Activated CD4-positive, alpha-beta T cell treated with anti-CD3 and anti-CD28 coated beads for 4 hours (primary cell): ENCODE measurements at regions not wholly inside any gene's neighbourhood (a gene's known extent, or its start where the extent isn't known, plus 50 kb on each side); places are given as distances from the start of the nearest gene placed in this dataset.
"Not testable (repeated sequence)": the region's sequence is repeated elsewhere in the genome, so short reads cannot be mapped to it uniquely, and the experiment has no call there.

Experiments
- DNase-seq, 2 donors: peaks; one replicate each; pipeline ENCODE4 v3.0.0-alpha.2; 2020

DNA sequence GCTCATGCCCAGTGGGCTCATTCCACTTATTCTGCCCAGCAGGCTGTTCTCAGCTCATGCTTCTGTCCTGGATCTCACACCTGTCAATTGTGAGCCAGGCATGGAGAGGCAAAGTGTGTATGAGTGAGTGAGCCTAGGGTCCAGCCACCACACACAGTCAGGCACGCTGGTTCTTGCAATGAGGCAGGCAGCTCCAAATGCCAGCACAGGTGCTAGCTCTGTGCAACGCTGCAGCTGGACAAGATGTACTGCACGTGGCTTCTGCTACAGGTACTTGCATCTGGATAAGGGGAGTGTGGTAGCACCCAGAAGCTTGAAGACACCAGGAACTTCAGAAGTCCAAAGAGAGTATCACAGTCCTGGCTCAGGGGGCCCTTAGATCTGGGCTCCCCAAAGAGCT is 1249.4 kb upstream of the IGFBP7 start:
- DNase-seq = no peak

DNA sequence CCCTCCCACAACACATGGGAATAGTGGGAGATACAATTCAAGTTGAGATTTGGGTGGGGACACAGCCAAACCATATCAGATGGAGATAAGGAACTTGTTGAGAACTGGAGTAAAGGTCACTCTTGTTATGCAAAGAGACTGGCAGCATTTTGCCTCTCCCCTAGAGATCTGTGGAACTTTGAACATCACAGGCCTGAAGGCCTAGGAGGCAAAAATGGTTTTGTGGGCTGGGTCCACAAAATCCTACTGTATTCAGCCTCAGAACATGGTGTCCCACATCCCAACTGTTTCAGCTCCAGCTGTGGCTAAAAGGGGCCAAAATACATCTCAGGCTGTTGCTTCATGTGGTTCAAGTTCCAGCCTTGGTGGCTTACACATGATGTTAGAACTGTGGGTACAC is 1247.8 kb upstream of the IGFBP7 start:
- no peak for DNase-seq

DNA sequence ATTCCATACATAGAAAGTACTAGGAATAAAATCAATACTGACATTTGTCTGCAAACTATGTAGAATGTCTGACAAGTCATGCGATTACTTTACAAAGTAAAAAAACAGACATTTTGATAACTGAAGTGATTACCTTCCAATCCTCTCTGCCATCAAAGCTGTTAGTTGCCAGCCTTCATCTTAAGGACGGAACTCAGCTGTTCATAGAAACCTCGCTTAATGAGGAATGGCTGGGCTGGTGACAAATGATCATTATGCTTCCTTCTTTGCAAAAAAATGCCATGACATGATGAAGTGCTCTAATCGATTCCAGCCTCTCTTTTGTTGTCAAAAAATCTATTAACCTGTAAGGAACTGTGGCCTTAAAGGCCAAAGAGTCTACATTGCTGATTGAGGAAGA is 1214.9 kb upstream of the IGFBP7 start:
- DNase-seq = no peak

DNA sequence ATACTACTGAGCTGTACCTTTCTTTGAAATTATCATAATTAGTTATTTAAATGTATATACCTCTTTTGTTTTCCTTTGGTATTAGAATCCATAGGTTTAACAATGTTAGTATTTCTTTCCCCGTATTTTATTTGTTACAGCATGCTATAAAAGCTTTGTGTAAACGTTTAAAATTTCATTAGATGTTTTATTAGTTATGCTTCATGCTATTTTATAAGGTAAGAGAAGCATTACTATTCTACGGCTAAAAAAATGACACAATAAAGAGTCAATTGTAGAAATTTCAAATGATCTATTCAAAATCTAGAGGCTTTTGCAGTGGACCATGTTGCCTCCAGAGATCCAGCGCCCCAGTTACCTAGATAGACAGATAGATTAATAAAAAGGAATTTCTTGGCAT is 1203.3 kb upstream of the IGFBP7 start:
- no peak for DNase-seq

DNA sequence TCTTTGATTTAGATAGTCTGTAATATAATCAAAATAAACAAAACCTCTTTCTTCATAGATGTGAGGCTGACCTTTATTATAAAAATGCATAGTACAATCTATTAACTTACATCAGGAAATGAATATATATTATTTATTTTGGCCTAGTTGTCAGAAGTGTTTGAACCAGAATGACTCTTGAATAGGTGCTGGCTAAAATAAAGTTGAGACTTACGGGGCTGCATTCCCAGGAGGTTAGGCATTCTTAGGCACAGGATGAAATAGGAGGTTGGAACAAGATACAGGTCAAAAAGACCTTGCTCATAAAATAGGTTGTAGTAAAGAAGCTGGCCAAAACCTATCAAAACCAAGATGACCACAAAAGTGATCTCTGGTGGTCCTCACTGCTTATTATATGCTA is 1193.3 kb upstream of the IGFBP7 start:
- DNase-seq = no peak

DNA sequence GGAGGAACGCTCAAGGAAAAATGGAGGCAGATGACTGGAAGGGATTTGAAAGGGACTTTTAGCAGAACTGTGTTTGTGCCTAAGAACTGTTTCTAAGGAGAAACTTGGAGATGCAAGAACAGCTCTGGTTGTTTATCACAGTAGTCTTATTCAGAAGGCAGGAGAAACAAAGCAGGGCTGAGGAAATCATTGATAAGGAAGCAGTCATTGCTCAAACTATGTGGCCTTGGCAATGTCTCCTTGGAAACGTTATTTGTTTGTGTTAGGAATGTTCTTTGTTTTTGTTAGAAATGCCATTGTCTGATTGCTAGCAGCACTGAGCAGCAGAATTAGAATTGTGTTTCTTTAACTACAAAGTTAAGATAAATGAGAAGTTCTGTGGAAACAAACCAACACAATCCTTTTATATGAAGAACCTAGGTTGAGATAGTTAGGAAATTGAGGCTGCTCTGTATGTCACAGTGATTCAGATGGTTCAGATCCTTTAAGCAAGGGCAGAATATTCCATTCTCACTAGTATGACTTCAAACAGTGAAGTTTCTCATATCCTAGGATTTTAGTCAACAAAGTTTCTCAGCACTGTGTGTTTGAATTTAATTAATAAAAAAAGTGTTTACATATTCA is 1191.3 kb upstream of the IGFBP7 start:
- DNase-seq = no peak

DNA sequence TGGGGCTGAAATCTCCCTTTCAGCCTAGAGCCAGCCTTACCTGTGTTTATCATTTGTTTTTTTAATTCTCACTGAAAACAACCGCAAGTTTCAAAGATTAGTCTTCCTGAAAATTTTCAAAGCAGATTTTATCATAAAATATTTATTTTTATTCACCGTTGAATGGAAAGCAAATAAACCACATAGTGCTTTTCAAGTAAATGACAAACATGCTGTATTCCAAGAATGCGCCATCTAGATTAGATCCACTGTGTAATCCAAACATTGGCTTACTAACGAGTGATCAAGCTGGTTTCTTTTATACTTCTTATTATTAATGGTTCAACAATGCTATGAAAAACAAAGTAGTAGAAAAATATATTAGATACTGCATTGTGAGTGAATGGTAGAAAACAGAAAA is 1176.2 kb upstream of the IGFBP7 start:
- DNase-seq = no peak

DNA sequence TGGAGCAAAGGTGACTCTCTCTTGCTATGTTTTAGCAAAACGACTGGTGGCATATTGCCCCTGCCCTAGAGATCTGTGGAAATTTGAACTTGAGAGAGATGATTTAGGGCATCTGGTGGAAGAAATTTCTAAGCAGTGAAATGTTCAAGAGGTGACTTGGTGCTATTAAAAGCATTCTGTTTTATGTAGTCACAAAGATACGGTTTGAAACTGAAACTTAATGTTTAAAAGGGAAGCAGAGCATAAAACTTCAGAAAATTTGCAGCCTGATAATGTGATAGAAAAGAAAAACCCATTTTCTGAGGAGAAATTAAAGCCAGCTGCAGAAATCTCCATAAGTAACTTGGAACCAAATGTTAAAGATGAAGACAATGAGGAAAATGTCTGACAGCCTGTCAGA is 1170.7 kb upstream of the IGFBP7 start:
- DNase-seq = not testable (repeated sequence)

DNA sequence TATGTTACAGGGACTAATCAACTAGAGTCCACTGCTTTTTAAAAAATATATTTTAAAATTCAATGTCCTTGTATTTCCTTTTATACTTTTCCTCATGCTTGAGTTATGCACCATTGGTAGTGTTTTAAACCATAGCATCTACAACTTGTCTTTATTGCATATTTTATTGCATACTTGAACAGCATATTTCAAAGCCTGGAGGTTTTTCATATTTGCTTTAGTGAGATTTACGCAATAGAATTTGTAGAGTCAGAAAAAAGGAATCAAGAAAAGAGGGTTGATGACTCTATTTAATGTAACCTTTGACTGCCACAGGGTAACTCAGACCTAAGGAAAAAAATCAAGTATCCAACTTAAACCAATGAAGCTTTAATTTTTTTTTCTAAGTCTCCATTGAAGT is 1165.7 kb upstream of the IGFBP7 start:
- no peak for DNase-seq

DNA sequence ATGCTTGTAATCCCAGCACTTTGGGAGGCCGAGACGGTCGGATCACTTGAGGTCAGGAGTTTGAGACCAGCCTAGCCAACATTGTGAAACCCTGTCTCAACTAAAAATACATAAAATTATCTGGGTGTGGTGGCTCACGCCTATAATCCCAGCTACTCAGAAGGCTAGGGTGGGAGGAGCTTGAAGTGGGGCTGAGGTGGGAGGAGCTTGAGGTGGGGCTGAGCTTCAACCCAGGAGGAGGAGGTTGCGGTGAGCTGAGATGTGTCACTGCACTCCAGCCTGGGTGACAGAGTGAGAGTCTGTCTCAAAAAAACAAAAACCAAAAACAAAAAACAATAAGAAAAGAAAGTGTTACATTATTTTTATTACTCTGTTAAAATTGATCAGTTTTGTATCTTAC is 1164.4 kb upstream of the IGFBP7 start:
- DNase-seq = no peak

DNA sequence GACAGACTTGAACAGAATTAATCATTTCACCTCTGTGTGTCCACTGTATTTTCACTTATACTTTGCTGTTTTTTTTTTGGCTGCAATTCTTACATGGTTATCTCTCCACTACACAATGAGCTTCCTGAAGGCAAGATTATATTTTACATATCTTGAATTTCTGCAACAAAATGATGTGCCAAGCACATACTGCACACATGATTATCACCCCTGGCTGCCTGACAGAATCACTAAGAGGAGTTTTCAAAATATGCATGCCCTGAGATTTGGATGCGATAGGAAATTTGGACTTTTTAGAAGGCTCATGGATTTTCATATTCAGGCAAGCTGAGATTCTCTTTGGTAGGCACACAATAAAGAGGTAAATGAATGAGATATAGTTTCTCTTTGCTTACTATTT is 1162.1 kb upstream of the IGFBP7 start:
- no peak for DNase-seq

DNA sequence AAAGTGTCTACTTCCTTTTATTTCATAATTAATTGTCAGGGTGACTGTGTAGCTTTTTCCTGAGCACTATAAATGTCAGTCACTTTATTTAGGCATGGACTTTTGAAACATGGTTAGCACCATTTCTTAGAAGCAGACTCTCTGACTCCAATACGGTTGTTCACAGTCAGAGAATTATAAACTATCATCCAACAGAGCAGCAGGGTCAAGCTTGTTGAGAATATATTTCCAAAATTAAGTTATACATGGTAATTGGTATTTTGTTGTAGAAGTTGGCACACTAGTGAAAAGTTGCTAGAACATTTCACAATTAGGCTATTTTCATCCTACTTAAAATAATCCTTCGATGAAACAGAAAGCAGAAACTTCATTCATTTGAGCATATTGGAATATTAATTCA is 1155.5 kb upstream of the IGFBP7 start:
- no peak for DNase-seq

DNA sequence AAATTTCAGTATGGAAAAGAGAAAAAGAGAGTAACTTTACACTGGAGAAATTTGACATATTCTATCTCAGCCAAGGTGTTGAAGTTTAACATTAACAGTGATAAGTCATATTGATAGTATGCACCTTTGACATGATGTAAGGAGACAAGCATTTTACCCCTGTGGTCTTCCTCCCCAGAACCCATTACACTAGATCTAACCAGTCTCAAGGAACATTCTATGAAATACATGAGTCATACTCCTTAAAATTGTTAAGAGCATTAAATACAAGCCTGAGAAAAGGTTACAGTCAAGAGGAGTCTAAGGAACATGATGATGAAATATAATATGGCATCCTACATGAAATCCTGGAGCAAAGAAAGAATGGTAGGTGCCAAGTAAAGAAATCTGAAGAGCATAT is 1151.3 kb upstream of the IGFBP7 start:
- DNase-seq = no peak

DNA sequence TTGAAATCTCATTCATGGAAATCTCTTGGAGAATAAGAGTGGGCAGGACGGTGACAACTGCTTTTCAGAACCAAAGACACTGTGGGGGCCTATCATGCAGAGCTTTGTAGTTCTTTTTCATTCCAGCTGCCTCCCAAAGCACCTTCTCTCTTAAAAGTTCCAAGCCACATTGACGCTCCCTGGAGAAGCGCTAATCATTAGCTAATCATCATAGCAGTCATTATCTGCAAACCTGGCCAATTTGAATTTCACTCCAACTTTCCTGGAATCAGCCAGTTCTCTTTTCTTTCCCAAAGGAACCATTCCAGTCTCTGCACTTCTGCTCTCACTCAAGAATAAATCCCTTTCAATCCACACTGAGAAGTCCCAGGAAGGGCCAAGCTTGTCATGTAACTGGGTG is 1144.1 kb upstream of the IGFBP7 start:
- DNase-seq = no peak

DNA sequence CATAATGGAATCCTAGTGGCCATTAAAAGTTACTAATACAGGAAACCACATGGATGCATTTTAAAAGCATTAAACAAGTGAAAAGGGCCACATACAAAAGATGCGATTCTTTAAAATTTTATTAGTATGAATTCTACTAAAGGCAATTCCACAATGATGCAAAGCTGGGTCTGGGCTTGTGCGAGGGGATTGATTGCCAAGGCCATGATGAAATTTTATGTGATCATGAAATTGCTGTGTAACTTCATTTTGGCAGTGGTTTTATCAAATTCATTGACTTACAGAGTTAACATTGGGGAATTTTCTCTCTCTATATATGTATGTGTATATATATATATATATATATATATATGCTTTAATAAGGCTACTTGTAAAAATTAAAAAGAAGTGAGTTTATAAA is 1142.5 kb upstream of the IGFBP7 start:
- no peak for DNase-seq

DNA sequence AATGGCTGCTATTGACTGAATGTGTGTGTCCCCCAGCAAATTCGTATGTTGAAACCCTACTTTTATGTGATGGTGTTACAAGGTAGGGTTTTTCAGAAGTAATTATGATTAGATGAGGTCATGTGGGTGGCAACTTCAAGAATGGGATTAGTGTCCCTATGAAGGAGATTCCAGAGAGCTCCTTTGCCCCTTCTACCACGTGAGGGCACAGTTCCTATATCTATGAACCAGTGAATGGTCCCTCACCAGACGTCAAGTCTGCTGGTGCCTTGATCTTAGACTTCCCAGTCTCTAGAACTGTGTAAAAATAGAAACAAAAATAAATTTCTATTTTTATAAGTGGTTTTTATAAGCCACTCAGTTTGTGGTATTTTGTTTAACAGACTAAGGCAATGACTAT is 1137.6 kb upstream of the IGFBP7 start:
- no peak for DNase-seq

DNA sequence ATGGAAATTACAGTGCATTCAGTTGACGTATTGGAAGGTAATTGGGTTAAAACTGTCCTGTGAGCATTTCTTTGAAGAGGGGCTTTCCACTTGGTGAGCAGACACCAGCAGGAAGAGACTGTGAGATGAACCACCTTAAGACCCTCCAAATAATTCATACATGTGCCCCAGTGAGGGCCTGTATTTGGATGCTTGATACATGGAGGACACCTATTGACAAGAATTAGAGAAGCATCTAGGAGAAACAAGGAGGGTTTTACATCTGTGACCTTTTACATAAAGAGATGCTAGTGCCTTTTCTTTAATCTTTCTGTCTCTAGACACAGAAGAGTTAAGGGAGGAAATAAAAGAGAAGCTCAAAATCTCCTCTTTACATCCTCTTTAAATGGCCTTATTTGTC is 1115.3 kb upstream of the IGFBP7 start:
- no peak for DNase-seq

DNA sequence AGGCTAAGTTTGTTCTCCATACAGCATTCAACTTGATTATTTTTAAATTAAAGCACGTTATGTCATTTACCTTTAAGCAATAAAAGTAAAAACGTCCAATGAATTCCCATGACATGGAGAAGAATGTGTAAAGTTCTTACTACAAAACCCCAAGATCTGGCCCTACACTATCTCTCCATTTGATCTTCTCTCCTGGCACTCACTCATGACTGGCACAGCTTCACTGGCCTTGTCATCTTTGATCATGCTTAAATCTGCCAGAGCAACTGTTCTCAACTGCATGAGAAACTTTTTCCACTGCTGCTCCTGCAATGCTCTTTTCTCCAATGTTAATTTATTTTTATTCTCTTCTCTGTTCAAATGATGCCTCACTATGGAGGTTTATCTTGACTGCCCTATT is 1109.0 kb upstream of the IGFBP7 start:
- no peak for DNase-seq

DNA sequence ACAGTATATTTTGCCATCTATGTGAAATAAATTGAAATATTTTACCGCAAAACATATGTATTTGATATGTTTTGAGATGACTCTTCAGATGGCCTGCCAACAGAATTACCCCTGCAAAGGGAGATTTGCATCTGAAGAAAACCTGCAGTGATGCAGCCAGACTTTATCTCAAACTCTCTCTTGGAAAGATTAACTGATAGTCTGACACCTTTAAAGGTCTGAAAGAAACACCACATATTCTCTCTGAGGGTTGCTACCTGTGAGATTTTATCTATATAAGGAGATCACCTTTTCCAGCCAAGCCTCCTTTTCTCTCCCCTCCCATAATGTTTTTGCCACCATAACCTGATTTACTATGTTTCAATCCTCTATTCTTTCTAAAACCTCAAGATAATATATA is 1106.3 kb upstream of the IGFBP7 start:
- no peak for DNase-seq

DNA sequence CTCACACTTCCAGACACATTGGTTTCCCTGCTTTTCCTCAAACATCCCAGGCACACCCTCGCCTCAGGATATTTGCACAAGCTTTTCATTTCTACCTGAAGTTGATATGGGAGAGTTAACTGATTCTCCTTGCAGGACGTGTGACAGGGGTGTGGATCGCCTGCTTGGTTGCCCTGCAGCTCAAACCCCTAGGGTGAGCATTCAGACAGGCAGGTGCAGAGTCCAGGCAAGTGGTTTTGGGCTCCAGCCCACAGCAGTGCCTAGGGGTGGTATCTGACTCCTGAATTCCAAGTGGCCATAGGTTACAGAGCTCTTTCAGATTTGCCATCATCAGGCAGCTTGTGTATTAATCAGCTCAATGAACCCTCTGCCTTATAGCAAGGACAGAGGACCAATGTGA is 1104.2 kb upstream of the IGFBP7 start:
- DNase-seq = no peak

DNA sequence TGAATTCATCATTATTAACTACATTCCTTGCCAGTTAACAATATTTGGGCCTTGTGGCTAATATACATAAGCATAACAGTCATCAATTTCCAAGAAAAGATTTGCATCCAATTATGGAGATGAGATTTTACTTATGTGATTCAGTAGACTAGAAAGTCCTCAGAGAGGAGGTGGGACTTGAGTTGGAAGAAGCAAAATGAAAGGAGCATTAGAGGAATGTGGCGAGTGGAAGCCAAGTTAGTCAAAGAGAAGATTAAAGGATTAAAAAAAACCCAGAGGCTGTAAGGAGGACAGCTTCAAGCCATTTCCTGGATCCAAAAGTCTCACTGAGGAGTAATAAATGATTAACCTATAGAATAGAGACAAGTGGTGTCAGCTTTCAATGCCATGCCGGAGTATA is 1099.4 kb upstream of the IGFBP7 start:
- DNase-seq = no peak

DNA sequence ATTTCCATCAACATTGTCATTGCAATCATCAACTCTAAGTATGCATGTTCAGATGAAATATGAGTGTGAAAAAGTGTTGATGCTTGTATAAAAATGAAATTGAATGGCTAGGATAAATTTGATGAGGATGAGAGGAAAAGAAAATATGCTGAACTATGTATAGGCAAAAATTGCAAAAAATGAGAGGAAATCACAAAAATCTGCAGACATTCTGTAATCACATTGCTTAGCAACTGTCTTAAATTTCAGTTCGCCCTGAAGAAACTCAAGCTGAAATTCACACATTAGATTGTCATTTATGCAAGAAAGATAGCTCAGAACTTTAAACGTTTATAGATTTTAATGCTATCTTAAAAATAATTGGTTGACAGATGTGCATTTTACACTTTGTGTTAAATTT is 1098.8 kb upstream of the IGFBP7 start:
- DNase-seq = no peak

DNA sequence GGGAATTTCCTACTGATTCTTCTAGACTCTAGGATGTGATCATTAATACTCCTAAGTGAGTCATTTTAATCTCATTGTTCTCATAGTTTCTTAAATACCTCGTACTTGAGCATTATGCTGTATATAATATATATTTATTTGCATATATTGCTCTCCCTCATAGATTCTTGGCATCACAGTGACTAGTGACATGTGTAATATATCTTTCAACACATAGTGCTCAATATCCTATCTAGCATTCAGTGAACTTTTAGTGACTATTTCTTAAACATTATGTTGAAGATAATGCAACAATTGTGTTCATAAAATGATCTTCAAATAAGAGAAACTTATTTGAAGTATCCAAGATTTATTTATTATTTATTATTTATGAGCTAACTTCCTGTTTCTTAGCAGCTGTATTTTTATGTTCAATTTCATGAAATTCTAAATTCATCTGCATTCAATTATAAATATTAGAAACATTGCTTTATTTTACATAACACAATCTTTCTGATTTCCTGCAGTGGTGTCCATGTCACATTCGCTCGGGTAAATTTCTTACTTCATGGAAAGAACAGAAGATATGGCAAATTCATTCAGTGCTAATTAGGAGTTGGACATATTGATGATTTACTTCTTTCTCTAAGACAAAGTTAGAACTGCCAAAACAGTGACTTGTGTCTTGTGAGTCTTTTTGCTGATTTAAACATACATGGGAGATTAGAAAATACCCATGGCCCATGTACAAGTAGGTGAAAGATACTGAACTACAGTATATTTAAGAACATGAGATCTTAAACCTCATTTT is 1095.5 kb upstream of the IGFBP7 start:
- DNase-seq = no peak

DNA sequence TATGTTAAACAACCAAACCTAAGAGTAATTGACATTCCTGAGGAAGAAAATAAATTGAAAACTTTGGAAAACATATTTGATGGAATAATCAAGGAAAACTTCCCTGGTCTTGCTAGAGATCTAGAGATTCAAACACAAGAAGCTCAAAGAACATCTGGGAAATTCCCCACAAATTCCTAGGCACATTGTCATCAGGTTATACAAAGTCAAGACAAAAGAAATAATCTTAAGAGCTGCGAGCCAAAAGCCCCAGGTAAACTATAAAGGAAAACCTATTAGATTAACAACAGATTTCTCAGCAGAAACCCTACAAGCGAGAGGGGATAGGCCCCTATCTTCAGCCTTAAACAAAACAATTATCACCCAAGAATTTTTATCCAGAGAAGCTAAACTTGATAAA is 1082.0 kb upstream of the IGFBP7 start:
- DNase-seq = no peak

DNA sequence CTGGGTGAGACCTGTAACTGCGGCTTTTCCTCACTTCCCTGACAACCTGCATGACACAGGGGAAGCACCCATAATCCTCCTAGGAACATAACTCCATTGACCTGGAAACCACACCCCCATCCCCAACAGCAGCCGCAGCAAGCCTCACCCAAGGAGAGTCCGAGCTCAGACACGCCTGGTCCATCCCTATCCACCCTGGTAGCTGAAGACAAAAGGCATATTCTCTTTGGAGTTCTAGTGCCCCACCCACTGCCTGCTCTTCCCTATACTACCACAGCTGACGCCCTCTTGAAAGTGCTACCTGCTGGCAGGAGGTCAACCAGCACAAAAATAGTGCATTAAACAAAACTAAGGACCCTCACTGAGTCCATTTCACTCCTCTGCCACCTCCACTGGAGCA is 1080.9 kb upstream of the IGFBP7 start:
- DNase-seq = no peak
